ENCODE measurements at regions not wholly inside any gene's neighbourhood (a gene's known extent, or its start where the extent isn't known, plus 50 kb on each side); places are given as distances from the start of the nearest gene placed in this dataset.

DNA sequence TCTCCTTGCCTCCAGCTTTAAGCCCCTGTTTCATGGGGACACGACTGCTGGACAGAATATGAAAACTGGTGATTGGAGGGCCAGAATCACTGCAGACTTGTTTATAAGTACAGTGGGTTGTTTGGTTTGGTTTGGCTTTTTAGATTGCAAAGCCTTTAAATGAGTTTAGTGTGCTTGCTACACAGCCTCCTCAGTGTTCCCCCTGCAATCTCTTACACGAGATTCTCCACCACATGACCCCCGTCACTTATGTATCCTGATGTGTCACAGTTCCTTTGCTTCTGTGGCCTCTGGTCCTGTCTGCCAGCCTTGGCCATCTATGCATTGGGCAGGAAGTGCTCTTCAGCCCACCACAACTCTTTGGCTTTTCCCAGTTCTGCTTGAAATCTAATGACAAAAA is 103.7 kb upstream of the ANKRD1 start:
- no peak for TF ChIP-seq POLR2AphosphoS5 (IDR thresholded peaks at IDR 0.05; ENCODE audit: low read depth, low read length)
- no peak for TF ChIP-seq TAF1 (IDR thresholded peaks at IDR 0.05; ENCODE audit: borderline replicate concordance, insufficient read depth, low read length)
- no peak for TF ChIP-seq SIN3A (IDR thresholded peaks at IDR 0.05; ENCODE audit: borderline replicate concordance, insufficient read depth, low read length)
- TF ChIP-seq, protein P1, sequence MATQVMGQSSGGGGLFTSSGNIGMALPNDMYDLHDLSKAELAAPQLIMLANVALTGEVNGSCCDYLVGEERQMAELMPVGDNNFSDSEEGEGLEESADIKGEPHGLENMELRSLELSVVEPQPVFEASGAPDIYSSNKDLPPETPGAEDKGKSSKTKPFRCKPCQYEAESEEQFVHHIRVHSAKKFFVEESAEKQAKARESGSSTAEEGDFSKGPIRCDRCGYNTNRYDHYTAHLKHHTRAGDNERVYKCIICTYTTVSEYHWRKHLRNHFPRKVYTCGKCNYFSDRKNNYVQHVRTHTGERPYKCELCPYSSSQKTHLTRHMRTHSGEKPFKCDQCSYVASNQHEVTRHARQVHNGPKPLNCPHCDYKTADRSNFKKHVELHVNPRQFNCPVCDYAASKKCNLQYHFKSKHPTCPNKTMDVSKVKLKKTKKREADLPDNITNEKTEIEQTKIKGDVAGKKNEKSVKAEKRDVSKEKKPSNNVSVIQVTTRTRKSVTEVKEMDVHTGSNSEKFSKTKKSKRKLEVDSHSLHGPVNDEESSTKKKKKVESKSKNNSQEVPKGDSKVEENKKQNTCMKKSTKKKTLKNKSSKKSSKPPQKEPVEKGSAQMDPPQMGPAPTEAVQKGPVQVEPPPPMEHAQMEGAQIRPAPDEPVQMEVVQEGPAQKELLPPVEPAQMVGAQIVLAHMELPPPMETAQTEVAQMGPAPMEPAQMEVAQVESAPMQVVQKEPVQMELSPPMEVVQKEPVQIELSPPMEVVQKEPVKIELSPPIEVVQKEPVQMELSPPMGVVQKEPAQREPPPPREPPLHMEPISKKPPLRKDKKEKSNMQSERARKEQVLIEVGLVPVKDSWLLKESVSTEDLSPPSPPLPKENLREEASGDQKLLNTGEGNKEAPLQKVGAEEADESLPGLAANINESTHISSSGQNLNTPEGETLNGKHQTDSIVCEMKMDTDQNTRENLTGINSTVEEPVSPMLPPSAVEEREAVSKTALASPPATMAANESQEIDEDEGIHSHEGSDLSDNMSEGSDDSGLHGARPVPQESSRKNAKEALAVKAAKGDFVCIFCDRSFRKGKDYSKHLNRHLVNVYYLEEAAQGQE (IDR thresholded peaks at IDR 0.05; ENCODE audit: insufficient read depth in 1 of 2, low read depth in 2 of 2, low read length in 2 of 2): no peak
- no peak for TF ChIP-seq FOXP2 (optimal IDR thresholded peaks at IDR 0.05; ENCODE audit: borderline replicate concordance, extremely low read depth, extremely low read length, insufficient read depth)

DNA sequence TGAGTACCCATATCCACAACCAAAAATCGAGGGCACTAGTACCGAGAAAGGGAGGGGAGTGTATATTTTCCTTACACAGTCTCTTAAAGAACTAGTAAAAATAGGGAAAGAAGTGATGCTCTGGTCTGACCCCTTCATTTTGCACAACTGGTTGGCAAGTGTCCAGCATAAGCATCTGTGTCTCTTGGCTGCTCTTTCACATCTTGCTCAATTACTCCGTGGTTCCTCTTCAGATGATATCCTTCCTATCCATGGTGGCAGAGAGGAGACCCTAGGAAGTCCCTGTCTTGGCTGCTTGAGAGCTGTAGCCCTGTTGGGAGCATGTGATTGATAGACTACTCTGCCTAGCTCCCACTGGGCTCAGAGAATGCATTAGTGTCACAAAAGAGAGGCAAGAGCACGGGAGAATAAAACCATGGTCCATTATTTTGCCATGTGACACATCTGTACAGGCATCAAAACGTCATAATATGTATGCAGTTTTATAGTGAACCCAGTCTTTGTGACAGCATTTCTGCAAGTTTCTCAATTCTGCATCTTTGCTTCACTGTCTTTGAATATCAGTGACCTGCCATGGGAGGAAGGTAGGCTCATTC is 111.8 kb upstream of the ANKRD1 start:
- TF ChIP-seq POLR2AphosphoS5 (IDR thresholded peaks at IDR 0.05; ENCODE audit: low read depth, low read length): no peak
- TF ChIP-seq SIN3A (IDR thresholded peaks at IDR 0.05; ENCODE audit: borderline replicate concordance, insufficient read depth, low read length): no peak
- TF ChIP-seq TAF1 (IDR thresholded peaks at IDR 0.05; ENCODE audit: borderline replicate concordance, insufficient read depth, low read length): no peak
- TF ChIP-seq, protein P1 (IDR thresholded peaks at IDR 0.05; ENCODE audit: insufficient read depth in 1 of 2, low read depth in 2 of 2, low read length in 2 of 2): no peak
- TF ChIP-seq FOXP2 (optimal IDR thresholded peaks at IDR 0.05; ENCODE audit: borderline replicate concordance, extremely low read depth, extremely low read length, insufficient read depth): no peak

DNA sequence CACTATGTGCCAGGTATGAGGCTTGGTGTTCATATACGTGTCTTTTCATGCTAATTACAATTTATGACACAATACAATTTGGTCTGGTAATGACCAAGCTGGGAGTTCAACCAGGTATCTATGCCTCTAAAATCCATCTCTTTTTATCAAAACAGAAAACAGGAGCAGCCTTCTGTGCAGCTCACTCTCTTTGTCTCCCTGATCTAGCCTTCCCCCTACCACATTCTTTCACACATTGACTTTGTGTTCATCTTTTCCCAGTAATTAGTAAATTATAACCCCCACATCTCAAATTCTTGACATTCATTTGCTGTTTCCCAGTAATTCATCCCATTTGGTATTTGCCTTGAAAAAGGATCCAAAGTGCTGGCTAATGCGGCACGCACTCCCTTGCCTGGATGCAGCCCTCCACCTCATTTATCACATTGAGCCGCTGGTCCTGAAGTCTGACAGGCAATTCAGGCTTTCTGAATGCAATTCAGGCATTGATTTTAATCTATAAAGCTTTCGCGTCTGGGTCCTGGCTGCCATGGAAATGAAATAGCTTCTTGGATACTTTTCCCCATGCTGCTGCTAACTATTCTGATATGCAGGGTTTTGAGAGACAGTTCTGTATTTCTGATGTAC is 112.5 kb upstream of the ANKRD1 start:
- TF ChIP-seq POLR2AphosphoS5 (IDR thresholded peaks at IDR 0.05; ENCODE audit: low read depth, low read length) (no peak), TAF1 (IDR thresholded peaks at IDR 0.05; ENCODE audit: borderline replicate concordance, insufficient read depth, low read length) (no peak)

DNA sequence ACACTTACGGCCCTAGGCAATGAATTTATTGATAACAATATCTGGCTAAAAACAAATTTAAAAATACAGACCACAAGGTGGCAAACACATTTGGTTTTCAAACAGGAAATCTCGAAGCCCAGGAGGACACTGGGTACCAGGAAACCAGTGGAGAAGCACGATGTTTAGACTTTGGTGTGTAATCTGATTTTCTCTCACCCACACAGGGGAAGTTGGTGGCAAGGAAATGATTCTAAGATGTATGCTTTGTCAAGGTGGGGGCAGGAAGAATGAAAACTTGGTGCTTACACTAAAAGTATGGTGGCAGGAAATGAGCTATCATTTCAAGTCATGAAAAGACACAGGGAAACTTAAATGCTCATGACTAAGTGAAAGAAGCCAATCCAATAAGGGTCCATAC is 113.2 kb upstream of the ANKRD1 start:
- TF ChIP-seq TAF1 (IDR thresholded peaks at IDR 0.05; ENCODE audit: borderline replicate concordance, insufficient read depth, low read length) (no peak), FOXP2 (optimal IDR thresholded peaks at IDR 0.05; ENCODE audit: borderline replicate concordance, extremely low read depth, extremely low read length, insufficient read depth) (no peak), POLR2AphosphoS5 (IDR thresholded peaks at IDR 0.05; ENCODE audit: low read depth, low read length) (no peak), SIN3A (IDR thresholded peaks at IDR 0.05; ENCODE audit: borderline replicate concordance, insufficient read depth, low read length) (no peak)
- TF ChIP-seq, protein P1 (IDR thresholded peaks at IDR 0.05; ENCODE audit: insufficient read depth in 1 of 2, low read depth in 2 of 2, low read length in 2 of 2): no peak

DNA sequence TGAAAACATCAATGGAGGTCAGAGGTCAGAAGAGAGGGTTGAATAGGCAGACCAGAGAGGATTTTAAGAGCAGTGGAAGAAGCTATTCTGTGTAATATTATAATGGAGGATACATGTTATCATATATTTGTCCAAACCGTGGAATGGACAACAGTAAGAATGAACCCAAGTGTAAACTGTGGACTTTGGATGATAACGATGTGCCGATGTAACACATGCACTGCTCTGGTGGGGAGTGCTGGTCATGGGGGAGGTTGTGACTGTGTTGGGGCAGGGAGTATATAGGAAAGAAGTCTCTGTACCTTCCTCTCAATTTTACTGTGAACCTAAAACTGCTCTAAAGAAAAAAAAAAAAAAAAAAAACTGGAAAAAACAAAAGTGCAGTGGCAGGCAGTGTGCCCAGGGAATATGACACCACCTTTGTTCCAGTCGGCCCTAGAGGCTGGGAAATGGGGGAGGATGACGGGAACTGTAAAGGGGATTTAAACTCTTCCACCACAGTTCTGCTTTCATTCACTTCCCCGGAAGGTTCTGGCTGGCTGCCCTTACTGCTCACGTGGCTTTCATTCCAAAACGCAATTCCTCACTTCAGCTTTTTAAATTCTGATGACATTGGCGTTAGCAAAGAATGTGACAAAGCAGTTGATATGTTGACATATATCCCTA is 113.7 kb upstream of the ANKRD1 start:
- TF ChIP-seq TAF1 (IDR thresholded peaks at IDR 0.05; ENCODE audit: borderline replicate concordance, insufficient read depth, low read length): no peak
- TF ChIP-seq, protein P1 (IDR thresholded peaks at IDR 0.05; ENCODE audit: insufficient read depth in 1 of 2, low read depth in 2 of 2, low read length in 2 of 2): no peak
- peak; percentile 84; the same call in 1 of the 2 replicates for TF ChIP-seq SIN3A (IDR thresholded peaks at IDR 0.05; ENCODE audit: borderline replicate concordance, insufficient read depth, low read length)
